HG03558 (cell line): ENCODE measurements at regions not wholly inside any gene's neighbourhood (a gene's known extent, or its start where the extent isn't known, plus 50 kb on each side); places are given as distances from the start of the nearest gene placed in this dataset.
"Not testable (repeated sequence)": the region's sequence is repeated elsewhere in the genome, so short reads cannot be mapped to it uniquely, and the experiment has no call there.

ENCODE experiments used
- ATAC-seq: cut with Tn5 transposase; IDR thresholded peaks from one replicate; pipeline ENCODE4 v1.9.1; 2021; ENCODE audit warnings: moderate number of reproducible peaks; ENCODE audit not compliant: unreplicated experiment; ENCODE audit errors: extremely low read depth

DNA sequence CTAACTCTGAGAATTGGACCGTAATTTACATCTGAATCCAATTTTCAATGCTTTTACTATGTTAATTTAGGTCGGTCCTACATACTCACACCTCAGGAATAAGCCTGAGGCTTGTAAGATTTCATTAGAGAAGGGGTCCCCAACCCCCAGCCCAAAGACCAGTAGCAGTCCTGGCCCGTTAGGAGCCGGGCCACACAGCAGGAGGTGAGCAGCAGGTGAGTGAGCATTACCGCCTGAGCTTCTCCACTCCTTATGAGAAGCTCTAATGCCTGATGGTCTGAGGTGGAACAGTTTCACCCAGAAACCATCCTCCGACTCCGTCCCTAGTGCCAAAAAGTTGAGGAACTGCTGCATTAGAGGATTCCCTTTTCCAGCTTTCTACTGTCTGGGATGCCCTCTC lies 757.3 kb downstream of the SI start:
- no peak for ATAC-seq

- no peak for ATAC-seq
These were observed 772.3 kb downstream of the SI start for GRCh38 chr3:164306042-164306441.

DNA sequence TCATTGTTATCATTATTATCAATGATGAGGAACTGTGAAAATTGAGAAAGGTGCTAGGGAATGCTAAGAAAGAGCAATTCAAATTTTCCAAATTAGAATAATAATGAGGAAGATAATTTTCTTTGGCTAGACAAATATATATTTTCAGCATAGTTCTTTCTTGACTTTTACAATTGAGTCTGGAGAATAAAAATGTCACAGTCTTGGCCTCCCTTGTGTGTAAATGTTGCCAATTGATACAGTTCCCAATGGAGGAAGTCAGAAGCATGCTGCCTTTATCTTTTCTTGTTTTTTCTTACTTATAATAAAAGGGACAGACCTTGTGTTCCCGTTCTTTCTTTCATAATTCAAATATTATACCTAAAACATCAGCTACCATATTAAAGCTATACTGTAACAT lies 774.4 kb downstream of the SI start:
- ATAC-seq = no peak

GRCh38 chr3:164302622-164303021 lies 775.7 kb downstream of the SI start:
- ATAC-seq = no peak

GRCh38 chr3:164291486-164291885 lies 786.8 kb downstream of the SI start:
- ATAC-seq = not testable (repeated sequence)

DNA sequence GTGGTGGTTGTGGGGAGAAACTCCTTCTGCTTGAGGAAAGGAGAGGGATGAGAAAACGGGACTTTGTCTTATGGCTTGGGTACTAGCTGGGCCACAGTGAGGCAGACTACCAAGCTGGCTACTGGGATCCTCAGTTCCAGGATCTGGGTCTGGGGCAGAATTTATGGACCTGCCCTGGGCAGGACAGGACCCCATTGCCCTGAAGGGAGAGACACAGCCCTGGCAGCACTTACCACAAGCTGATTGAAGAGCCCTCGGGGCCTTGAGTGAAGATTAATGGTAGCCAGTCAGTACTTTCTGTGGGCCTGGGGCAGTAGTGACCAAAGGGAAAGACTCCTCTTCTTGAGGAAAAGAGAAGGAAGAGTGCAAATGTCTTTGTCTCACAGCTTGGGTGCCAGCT lies 799.7 kb downstream of the SI start:
- ATAC-seq = no peak

DNA sequence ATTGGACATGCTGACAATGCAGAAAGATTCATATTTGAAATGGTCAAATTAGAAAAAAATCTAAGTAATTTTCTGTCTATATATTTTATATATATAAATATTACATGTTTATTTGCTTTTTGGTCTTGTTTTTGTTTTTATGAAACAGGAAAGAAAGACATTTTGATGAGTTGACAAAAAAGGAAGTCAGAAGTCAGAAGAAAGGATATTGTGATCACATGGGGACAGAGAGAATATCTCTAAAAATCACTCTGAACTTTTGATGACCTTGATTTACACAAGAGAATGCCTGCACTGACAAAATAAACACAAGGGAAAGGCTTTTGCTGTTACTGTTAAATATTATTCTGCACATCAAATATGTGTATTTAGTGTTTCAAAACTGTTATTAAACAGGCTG lies 811.2 kb downstream of the SI start:
- ATAC-seq = no peak

DNA sequence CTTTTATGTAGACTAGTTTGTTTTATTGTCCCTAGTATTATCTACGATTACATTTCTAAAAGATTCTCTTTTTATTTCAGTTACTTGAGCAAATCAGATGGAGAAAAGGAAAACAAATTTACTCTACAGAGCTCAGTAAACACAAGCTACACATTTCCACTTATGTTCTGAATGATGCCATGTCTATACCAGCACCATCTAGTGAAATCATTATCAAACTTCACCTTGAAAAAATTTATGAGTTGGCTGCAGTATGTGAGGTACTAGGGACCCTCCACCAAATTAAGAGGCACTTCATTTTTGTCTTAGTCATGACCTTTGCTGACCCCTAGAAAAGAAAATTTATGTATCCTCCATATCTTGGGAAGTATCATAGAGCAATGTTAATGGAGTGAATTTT lies 827.4 kb downstream of the SI start:
- no peak for ATAC-seq

DNA sequence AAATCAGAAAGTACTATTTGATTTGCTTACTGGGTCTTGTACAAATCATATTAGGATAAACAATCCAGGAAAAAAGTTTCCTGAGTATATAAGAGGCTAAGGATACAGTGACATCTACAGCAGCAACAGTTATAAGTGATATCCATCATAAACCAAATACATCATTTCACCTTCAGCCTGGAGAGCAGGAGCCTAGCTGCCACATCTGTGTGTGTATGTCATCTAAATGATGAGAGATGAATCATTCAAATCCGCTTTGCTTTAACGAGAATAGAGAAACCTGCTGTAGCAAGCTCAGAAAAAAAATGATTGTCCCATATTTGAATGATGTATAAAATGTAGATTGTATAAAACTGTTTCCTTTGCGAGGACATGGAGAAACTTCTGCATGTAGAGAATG lies 841.4 kb downstream of the SI start:
- no peak for ATAC-seq

GRCh38 chr3:164235289-164236028 lies 842.8 kb downstream of the SI start:
- no peak for ATAC-seq

DNA sequence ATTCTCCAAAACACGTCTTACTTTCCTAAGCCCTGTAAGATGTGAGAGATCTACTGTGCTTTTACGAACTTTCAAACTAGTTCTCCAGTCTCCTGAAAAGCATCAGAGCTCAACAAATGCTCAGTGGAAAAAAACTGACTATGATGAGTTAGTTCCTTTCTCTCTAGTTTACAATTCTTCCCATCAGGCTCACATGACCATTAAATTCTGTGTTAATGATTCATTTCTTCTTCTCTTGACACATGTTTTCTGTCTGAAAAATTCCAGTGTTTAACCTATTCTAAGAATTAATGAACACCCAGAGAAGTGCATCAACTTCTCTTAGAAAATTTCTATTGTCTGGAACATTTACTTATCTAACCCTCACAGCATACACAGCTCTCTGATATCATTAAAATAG lies 844.3 kb downstream of the SI start:
- ATAC-seq = no peak

- ATAC-seq = no peak
These were observed 846.6 kb downstream of the SI start for GRCh38 chr3:164231718-164232117.

DNA sequence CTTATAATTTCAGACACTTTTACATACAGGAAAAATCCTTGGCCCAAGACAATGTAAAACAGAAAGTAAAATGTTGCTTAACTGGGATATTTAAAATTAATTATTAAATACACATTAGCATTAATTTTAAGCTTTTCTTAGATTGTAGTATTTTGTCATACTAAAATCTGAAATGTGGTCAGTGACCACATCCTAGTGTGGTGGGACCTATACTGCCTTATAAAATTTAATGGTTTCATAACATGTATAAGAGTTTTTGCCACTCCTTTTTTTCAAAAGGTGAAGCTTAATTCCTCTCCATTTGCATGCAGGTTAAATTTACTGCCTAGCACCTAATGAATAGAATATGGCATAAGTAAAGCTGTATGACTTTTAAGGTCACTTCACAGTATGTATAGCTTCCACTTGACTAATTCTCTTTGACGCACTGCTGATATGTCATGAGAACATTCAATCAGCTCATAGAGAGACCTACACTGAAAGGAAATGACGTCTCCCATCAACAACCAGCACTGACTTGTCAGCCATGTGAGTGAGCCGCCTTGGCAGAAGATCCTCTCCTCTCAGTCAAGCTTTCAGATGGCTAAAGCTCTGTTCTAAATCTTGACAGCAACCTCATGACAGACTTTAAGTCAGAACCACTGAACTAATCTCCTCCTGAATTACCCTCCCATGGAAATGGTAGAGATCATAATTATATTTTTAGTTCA lies 847.8 kb downstream of the SI start:
- no peak for ATAC-seq

DNA sequence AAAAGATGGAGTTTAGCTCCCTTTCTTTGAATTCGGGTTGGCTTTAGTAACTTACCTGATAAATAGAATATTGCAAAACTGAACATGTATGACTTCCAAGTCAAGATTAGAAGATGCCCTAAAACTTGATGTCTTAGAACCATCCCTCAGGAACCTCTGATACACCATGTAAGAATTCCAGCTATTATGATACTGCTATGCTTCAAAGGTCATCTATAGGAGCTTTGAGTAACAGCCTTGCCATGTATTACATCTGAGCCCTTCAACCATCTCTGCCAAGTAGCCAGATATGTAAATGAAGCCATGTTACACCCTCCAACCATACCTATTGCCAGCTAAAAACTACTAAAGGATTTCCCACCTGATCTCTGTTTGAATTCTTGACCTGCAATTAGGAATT lies 854.2 kb downstream of the SI start:
- ATAC-seq = no peak

DNA sequence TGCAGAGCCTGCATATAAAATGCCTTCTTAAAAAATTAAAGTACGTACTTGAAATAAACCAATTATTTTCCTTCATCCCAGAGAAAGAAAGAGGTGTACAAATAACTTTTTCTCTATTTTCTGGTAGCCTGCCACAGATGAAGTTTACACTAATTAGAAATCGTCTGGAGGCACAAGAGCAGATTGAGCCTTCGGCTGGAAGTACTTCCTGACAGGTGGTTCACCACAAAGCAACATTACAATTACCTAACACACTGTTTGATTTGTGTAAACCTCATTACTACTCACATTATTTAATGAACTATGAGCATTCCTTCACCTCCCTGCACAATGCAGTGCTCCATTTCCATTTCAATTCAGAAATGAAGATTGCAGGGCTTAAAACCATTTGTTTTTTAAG lies 856.1 kb downstream of the SI start:
- ATAC-seq = no peak

DNA sequence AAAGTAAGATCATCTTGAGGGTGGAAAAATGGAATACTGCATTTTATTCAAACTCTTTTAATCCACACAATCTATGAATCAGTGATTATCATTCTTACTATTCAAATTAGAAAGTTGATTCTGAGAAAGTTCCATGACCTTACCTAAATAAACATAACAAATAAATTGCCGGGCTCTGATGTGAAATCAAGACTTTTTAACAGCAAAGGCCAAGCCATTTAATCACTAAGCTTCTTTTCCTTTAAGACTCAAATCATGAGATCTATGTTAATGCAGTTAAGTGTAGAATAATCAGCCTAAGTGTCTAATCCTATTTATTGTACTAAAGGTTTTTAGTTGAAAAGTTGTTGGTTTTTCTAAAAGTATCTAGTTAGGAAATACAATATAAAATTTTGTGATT lies 857.0 kb downstream of the SI start:
- ATAC-seq = no peak

GRCh38 chr3:164209363-164209762 lies 868.9 kb downstream of the SI start:
- no peak for ATAC-seq

DNA sequence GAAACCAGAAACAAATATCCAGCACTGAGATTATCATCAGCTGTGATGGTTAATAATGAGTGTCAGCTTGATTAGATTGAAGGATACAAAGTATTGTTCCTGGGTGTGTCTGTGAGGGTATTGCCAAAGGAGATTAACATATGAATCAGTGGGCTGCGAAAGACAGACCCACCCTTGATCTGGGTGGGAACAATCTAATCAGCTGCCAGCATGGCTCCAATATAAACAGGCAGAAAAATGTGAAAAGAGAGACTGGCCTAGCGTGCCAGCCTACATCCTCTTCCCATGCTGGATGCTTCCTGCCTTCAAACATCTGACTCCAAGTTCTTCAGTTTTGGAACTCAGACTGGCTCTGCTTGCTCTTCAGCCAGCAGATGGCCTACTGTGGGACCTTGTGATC lies 869.5 kb downstream of the SI start:
- ATAC-seq = no peak

DNA sequence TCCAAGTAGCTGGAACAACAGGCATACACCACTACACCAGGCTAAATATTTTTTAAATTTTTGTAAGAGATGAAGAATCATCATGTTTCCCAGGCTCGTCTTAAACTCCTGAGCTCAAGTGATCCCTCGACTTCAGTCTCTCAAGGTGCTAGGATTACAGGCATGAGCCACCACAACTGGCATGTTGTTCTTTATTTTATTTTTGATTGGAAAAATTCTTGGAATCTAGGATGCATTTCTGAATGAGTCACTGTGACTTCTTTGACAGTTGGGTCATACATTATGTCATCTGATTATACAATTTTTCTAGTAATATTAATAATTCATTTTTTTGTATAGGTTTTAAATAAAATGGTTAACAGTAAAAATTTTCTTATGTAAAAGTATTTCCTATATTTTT lies 870.2 kb downstream of the SI start:
- no peak for ATAC-seq

DNA sequence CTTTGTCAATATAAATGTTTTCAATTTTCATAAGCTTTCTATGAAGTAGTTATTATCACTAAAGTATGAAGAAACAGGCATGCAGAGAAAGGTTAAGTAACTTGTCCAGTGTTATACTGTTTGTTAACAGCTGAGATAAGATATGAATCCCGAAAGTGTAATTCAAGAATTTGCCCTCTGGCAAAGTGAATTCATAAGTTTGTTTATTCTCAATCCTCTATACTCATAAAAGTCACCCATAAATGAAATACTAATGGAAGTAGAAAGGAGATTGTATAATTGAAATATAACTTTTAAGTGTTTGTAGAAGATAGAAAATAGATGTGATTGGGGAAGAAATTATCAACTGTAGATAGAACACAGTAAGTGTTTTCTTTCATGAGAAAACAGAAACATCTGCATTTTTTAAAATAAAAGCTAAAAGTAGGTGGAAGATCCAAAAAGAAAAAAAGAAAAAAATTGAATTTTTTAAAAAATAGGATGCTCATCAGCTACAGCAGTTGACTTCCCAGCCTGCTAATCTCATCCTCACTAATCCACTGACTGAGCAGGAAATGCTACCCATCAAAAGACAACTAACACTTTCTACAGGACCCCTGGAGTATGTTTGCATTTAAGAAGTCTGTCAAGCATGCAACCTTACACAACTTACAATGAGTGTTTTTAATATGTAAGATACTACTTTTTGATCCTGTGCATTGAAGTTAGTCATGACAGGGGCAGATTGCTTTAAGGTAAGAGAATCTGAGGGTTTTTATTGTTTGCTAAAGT lies 878.1 kb downstream of the SI start:
- ATAC-seq = no peak

GRCh38 chr3:164196477-164196876 lies 881.8 kb downstream of the SI start:
- ATAC-seq = no peak
